DMS53 (cell line): ENCODE measurements at regions not wholly inside any gene's neighbourhood (a gene's known extent, or its start where the extent isn't known, plus 50 kb on each side); places are given as distances from the start of the nearest gene placed in this dataset.

Experiments
- DNase-seq: peaks from one replicate; lab custom pipeline; 2025; lab: John Stamatoyannopoulos, UW

DNA sequence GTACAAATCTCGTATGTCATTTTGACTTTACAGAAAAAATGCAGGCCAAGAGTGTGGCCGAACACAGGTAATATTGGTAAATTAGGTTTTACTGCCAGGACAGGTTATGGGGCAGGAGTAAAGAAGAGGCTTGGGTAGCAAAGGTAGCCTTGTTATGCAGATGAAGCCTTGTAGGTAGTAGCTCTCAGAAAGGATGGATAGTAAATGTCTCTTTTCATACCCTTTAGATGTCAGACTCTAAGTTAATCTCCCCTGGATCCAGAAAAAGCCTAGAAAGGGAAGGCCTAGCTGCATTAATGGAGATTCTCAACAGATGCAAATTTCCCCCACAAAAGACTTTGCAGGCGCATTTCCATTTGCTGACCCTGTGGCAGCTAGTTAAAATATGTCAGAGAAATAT lies 1445.1 kb upstream of the CADM2 start:
- no peak for DNase-seq

- DNase-seq, result no peak
Observed at GRCh38 chr3:83514130-83514914, 1444.5 kb upstream of the CADM2 start.

DNA sequence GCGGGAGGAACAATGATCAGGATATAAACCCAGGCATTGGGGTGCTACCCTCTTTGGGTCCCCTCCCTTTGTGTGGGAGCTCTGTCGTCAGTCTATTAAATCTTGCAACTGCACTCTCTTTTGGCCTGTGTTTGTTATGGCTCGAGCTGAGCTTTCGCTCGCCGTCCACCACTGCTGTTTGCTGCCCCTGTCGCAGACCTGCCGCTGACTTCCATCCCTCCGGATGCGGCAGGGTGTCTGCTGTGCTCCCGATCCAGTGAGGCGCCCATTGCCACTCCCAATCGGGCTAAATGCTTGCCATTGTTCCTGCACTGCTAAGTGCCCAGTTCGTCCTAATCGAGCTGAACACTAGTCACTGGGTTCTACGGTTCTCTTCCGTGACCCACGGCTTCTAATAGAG lies 1443.7 kb upstream of the CADM2 start:
- no peak for DNase-seq

- peak; percentile 68 for DNase-seq
Observed at GRCh38 chr3:83523470-83524073, 1435.2 kb upstream of the CADM2 start.

- DNase-seq, result no peak
Observed at GRCh38 chr3:83524901-83525300, 1433.9 kb upstream of the CADM2 start.

DNA sequence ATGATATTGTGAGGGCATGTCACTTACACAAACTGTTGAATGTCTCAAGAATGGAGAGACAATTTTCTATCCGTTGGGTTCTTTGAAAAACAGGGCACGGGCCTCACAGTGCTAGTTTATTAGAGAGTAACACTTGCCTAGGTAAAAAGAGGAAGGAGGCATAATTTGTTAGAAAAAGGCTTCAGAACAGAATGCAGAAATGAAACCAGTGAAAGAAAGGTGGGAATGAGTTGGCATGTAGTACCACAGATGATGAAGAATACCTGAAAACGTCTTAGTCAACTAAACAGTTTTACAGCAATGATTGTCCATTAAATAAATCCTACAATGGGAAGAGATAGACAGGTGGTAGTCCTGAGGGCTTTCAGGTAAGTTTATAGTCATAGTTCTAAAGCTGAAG lies 1399.7 kb upstream of the CADM2 start:
- DNase-seq, result no peak

GRCh38 chr3:83567935-83568334 lies 1390.9 kb upstream of the CADM2 start:
- DNase-seq, result peak; percentile 54

DNA sequence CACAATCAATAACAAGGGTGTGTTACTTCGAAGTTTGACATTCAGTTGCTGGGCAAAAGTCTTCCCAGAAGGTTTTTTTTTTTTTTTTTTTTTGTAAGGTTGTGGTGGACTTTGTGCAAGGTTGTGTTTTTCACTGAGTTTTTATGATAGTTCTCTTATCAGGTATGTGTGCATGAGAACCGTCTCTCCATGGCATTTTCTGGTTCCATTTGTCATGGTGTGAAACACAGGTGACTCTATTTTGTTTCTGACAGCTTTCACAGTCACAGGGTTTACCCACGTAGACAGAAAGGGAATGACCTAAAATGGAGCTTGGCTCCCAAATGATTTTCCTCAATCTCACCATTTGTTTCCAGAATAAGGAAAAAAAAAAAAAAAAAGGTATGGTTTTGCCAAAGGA lies 1377.2 kb upstream of the CADM2 start:
- no peak for DNase-seq

GRCh38 chr3:83601704-83602103 lies 1357.1 kb upstream of the CADM2 start:
- peak; percentile 63 for DNase-seq

GRCh38 chr3:83622526-83622925 lies 1336.3 kb upstream of the CADM2 start:
- DNase-seq, result no peak

DNA sequence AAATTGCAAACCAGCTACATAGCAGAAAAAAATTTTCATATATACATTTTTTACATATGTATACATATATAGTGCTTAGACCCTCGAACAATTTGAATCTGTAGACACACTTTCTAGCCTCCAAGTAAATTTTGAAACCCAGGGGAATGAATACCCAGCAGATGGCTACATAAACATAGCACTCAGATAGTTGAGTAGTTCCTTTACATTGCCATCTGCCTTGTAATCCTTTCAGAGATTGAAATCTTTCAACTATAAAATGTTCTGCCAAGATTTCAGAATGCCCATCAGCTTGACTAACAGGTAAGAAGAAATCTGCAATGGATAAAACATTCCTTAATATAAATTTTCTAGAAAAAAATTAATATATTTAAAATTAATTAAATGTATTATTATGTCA lies 1333.5 kb upstream of the CADM2 start:
- DNase-seq, result peak; percentile 59

DNA sequence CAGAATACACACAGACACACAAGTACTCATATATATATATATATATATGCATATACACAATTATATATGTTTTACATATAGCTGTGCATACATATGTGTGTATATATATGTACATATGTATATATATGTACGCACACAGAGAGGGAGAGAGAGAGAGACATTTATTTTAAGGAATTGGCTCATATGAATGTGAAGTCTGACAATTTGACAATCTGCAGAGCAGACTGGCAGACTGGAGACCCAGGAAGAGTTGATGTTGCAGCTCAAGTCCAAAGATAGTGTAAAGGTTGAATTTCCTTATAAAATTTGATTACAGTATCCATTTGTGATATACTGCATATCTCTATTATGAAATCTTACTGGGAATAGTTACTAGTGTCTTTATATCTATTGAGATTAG lies 1330.3 kb upstream of the CADM2 start:
- no peak for DNase-seq

- no peak for DNase-seq
Observed at GRCh38 chr3:83632526-83632925, 1326.3 kb upstream of the CADM2 start.

DNA sequence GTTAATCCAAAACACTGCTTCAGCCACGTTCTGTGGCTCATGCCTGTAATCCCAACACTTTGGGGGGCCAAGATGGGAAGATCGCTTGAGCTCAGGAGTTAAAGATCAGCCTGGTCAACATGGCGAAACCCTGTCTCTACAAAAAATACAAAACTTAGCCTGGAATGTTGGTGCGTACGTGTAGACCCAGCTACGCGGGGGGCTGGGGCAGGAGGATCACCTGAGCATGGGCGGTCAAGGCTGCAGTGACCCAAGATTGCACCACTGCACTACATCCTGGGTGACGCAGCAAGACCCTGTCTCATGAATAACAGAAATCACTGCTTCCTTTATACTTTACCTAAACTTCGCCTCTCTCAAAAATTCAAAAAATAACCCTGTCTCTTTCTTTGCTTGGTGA lies 1325.0 kb upstream of the CADM2 start:
- no peak for DNase-seq

DNA sequence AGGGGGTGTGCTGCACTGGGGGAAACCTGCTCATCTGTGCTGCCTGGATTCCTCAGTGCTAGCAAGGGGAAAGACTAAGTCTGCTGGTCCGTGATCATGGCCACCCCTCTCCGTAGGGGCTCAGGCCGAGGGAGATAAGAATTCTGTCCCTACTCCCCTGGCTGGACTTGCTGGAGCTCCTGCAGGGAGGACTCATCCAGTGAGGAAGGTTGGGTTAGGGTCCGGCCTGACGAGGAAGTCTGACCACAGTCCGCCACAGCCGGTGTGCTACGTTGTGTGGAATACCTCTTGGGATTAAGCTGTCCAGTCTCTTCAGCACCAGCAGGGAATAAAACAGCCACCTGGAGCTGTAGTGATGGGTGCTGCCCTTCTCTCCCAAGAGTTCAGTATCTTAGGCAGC lies 1309.1 kb upstream of the CADM2 start:
- DNase-seq, result no peak

DNA sequence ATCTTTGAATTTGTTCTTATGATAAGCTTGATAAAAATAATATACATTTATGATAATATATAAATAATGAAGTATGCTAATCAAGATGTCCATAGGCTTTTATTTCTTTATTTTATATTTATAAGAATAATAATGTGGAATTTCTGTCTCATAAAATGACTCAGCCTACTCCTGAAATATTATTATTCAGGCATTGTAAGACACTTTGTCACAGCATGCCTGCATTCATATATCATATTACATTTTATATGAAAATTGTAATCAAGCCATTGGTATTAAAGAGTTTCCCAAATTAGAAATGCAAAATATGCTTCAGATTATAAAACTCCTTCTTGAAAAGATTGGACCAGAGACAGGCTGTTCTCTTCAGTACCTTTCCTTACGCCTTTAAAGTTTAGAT lies 1303.7 kb upstream of the CADM2 start:
- DNase-seq, result no peak

DNA sequence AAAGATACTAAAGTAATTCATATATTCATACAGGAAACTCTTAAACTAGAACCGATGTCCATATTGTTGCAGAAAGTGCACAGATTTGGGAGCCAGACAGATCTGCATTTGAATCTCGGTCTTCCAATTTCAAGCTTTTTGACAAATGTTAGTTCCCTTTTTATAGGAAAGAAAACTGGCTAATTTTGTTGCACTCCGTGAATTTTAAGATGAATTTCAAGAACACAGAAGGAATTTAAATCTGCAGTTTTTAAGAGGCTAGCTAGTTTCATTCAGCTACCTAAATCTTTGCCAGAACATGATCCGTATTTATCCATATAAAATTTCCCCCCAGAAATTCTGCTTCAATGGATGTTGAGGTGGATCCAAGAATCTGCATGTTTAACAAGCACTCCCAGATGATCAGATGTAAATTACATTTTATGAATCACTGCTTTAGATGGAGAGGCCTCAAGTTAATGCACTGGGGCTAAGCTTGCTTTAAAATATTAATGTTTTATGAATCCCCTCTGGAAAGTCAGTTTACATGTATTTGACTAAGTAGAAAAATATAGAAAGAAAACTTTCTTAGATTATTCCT lies 1296.3 kb upstream of the CADM2 start:
- no peak for DNase-seq

DNA sequence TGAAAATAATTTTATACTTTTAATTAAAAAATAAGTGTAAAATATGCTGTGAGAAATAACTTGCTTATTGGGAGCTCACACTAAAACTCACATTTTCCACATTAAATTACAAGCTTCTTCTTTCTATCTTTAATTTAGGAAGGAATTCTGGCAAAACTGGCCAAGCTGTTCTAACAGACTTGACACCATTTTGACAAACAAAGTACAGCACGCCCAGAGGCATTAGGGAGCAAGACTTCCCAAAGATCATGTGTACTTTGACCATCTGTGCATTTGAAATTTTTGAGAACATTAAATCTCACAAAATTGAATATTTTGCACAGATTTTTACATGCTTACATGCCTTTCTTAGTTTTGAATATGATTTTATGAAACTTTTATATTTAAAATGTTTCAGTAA lies 1288.4 kb upstream of the CADM2 start:
- no peak for DNase-seq

- no peak for DNase-seq
Observed at GRCh38 chr3:83683937-83684598, 1274.7 kb upstream of the CADM2 start.

DNA sequence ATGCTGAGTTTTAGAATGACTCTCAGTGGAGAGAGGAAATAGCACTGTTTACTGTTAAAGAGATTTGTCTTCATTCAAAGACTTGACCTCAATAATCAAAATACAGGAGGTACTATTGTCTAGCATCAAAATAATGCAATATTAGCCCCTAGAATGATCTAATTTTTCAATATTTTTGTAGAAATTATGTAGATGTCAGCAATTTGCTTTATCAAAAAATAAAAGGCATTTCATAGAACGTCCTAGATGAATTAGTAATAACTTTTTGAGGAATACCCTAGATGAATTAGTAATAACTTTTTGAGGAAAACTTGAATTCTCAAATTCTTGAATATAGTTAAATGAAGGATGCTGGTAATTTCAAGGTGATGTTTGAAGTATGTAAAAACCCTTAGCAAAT lies 1252.1 kb upstream of the CADM2 start:
- DNase-seq, result no peak

- DNase-seq, result no peak
Observed at GRCh38 chr3:83715307-83715706, 1243.5 kb upstream of the CADM2 start.

- DNase-seq, result no peak
Observed at GRCh38 chr3:83729576-83729975, 1229.2 kb upstream of the CADM2 start.

DNA sequence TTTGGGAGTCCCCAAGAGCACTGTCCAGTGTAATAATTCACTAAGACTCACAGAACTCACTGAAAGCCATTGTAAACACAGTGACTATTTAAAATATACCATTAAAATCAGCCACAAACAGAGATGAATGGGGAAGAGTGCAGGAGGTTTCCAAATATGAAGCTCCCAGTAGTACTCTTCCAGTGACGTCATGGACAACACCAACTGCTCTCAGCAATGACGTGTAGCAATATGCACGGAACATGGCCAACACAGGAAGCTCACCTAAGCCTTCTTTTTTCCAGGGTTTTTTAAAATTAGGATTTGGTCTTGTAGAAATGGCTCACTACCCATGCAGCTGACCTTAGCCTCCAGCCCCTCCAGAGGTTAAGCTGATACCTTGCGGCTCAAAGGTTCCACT lies 1224.1 kb upstream of the CADM2 start:
- no peak for DNase-seq
